A673 (cell line): ENCODE measurements at regions not wholly inside any gene's neighbourhood (a gene's known extent, or its start where the extent isn't known, plus 50 kb on each side); places are given as distances from the start of the nearest gene placed in this dataset.

Source experiments
- EZH2 ChIP-seq: fragments of 200-600 bp; sonication (generic); IDR thresholded peaks from 2 replicates; pipeline ENCODE4 v1.6.1; 2017; ENCODE audit warnings: borderline replicate concordance, low read depth, mild to moderate bottlenecking, mixed read lengths, antibody characterized with exemption, low read length; ENCODE audit not compliant: poor library complexity, severe bottlenecking
- TF ChIP-seq, protein P1 (sequence below): fragments of 300-800, 200-600 bp; sonication (generic); conservative IDR thresholded peaks from 2 replicates; pipeline ENCODE4 v1.5.1; 2017; ENCODE audit warnings: low read depth, mild to moderate bottlenecking, antibody characterized with exemption, low read length, moderate library complexity, mixed read lengths

DNA sequence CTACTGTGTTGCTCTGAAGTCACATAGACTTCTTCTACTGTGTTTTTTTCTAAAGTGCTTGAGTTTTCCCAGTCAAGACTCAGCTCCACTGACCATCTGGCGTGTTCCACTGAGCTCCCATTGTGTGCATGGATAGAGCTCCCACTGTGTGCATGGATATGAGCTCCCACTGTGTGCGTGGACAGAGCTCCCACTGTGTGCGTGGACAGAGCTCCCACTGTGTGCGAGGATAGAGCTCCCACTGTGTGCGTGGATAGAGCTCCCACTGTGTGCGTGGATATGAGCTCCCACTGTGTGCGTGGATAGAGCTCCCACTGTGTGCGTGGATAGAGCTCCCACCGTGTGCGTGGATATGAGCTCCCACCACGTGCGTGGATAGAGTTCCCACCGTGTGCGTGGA is 148.3 kb upstream of the ALKAL2 start:
- TF ChIP-seq, protein P1, sequence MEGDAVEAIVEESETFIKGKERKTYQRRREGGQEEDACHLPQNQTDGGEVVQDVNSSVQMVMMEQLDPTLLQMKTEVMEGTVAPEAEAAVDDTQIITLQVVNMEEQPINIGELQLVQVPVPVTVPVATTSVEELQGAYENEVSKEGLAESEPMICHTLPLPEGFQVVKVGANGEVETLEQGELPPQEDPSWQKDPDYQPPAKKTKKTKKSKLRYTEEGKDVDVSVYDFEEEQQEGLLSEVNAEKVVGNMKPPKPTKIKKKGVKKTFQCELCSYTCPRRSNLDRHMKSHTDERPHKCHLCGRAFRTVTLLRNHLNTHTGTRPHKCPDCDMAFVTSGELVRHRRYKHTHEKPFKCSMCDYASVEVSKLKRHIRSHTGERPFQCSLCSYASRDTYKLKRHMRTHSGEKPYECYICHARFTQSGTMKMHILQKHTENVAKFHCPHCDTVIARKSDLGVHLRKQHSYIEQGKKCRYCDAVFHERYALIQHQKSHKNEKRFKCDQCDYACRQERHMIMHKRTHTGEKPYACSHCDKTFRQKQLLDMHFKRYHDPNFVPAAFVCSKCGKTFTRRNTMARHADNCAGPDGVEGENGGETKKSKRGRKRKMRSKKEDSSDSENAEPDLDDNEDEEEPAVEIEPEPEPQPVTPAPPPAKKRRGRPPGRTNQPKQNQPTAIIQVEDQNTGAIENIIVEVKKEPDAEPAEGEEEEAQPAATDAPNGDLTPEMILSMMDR, result no peak
- TF ChIP-seq EZH2, result no peak
